DND-41 (cell line): ENCODE measurements at regions not wholly inside any gene's neighbourhood (a gene's known extent, or its start where the extent isn't known, plus 50 kb on each side); places are given as distances from the start of the nearest gene placed in this dataset.

Source experiments
- ATAC-seq: fragments of 200-7000 bp; cut with Tn5 transposase; 3 replicates; pipeline ENCODE4 v1.9.1; 2021; ENCODE audit warnings: low read depth; ENCODE audit not compliant: insufficient read depth
- DNase-seq: peaks from one replicate; pipeline ENCODE4 v3.0.0-alpha.2; 2020
- H2AFZ ChIP-seq: 2 replicates; pipeline ENCODE4 v1.6.0; 2012; ENCODE audit warnings: low read depth, low read length
- H3K27ac ChIP-seq: 2 replicates; pipeline ENCODE4 v1.5.1; 2012; ENCODE audit warnings: low read length, inconsistent platforms
- H3K27me3 ChIP-seq: fragments of 200-600 bp; sonication (generic); 2 replicates; pipeline ENCODE4 v1.6.0; 2012; ENCODE audit warnings: low read length, mild to moderate bottlenecking, inconsistent platforms; ENCODE audit not compliant: insufficient read depth, poor library complexity
- H3K36me3 ChIP-seq: 2 replicates; pipeline ENCODE4 v1.5.1; 2012; ENCODE audit warnings: low read length, inconsistent platforms; ENCODE audit not compliant: insufficient read depth
- H3K4me1 ChIP-seq: 2 replicates; pipeline ENCODE4 v1.5.1; 2012; ENCODE audit warnings: mild to moderate bottlenecking, low read length; ENCODE audit not compliant: insufficient read depth
- H3K4me2 ChIP-seq: 2 replicates; pipeline ENCODE4 v1.6.0; 2012; ENCODE audit warnings: mild to moderate bottlenecking, moderate library complexity, low read length, inconsistent platforms; ENCODE audit not compliant: insufficient read depth
- H3K4me3 ChIP-seq, 2 experiments: fragments of 200-600 bp in 1 of 2; shearing (Covaris generic) in 1 of 2; 2 replicates each; pipeline ENCODE4 v1.5.1; 2012 to 2016; ENCODE audit warnings: inconsistent platforms in 2 of 2, low read length in 2 of 2, mild to moderate bottlenecking in 2 of 2, low read depth in 1 of 2, moderate library complexity in 1 of 2
- H3K79me2 ChIP-seq: 2 replicates; pipeline ENCODE4 v1.6.0; 2012; ENCODE audit warnings: low read length, inconsistent platforms; ENCODE audit not compliant: insufficient read depth
- H3K9ac ChIP-seq: 2 replicates; pipeline ENCODE4 v1.6.0; 2012; ENCODE audit warnings: low read depth, mild to moderate bottlenecking, inconsistent platforms, low read length, moderate library complexity
- H3K9me3 ChIP-seq: 2 replicates; pipeline ENCODE4 v1.5.1; 2012; ENCODE audit warnings: low read length, moderate library complexity, mild to moderate bottlenecking, inconsistent platforms; ENCODE audit not compliant: insufficient read depth, severe bottlenecking
- H4K20me1 ChIP-seq: 2 replicates; pipeline ENCODE4 v1.6.0; 2012; ENCODE audit warnings: low read length; ENCODE audit not compliant: insufficient read depth
- CTCF ChIP-seq: IDR thresholded peaks from 2 replicates; pipeline ENCODE4 v1.5.1; 2012; ENCODE audit warnings: borderline replicate concordance, low read length, moderate library complexity, mild to moderate bottlenecking; ENCODE audit not compliant: poor library complexity, severe bottlenecking; ENCODE audit errors: extremely low read depth
- EZH2 ChIP-seq: IDR thresholded peaks from 3 replicates; pipeline ENCODE4 v1.6.1; 2012; ENCODE audit warnings: borderline replicate concordance, low read depth, mild to moderate bottlenecking, moderate library complexity, low read length, inconsistent platforms; ENCODE audit not compliant: severe bottlenecking

GRCh38 chr2:215693193-215693998 lies 257.5 kb upstream of the FN1 start:
- H3K79me2 ChIP-seq = no peaks in the 10 kb centered on the region
- TF ChIP-seq EZH2 = no peak
- no peak for TF ChIP-seq CTCF
- H3K4me2 ChIP-seq = no peak overlapping the region
- H3K36me3 ChIP-seq = no peaks in the 10 kb centered on the region
- peaks cover 7% of the 10 kb centered on the region for H3K27me3 ChIP-seq
- H4K20me1 ChIP-seq = no peaks in the 10 kb centered on the region
- no peak overlapping the region for H3K27ac ChIP-seq
- no peak overlapping the region for H3K4me3 ChIP-seq
- no peaks in the 10 kb centered on the region for H3K4me1 ChIP-seq
- peaks cover 2% of the 10 kb centered on the region for H3K9me3 ChIP-seq
- ATAC-seq = no peak
- no peak overlapping the region for H3K9ac ChIP-seq
- no peak overlapping the region for H2AFZ ChIP-seq
- no peak for DNase-seq

- no peak for ATAC-seq
- H3K4me1 ChIP-seq = no peaks in the 10 kb centered on the region
- DNase-seq = no peak
- TF ChIP-seq CTCF = no peak
- TF ChIP-seq EZH2 = no peak
- peaks cover 7% of the 10 kb centered on the region for H3K27me3 ChIP-seq
- H4K20me1 ChIP-seq = no peaks in the 10 kb centered on the region
- H3K9ac ChIP-seq = no peak overlapping the region
- H3K4me3 ChIP-seq = no peak overlapping the region
- H3K9me3 ChIP-seq = no peaks in the 10 kb centered on the region
- no peaks in the 10 kb centered on the region for H3K36me3 ChIP-seq
- no peaks in the 10 kb centered on the region for H3K79me2 ChIP-seq
- no peak overlapping the region for H3K4me2 ChIP-seq
- H3K27ac ChIP-seq = no peak overlapping the region
- no peak overlapping the region for H2AFZ ChIP-seq
Measured at GRCh38 chr2:215692387-215693079, 256.7 kb upstream of the FN1 start.

GRCh38 chr2:215691346-215691745 lies 255.5 kb upstream of the FN1 start:
- ATAC-seq (no peak), DNase-seq (no peak)
- Histone ChIP-seq H4K20me1 (no peaks in the 10 kb centered on the region), H3K9me3 (no peaks in the 10 kb centered on the region), H3K4me1 (no peaks in the 10 kb centered on the region), H3K27ac (no peak overlapping the region), H3K4me3 (no peak overlapping the region), H3K36me3 (no peaks in the 10 kb centered on the region), H3K4me2 (no peak overlapping the region), H2AFZ (no peak overlapping the region), H3K27me3 (peaks cover 3% of the 10 kb centered on the region), H3K79me2 (no peaks in the 10 kb centered on the region), H3K9ac (no peak overlapping the region)
- TF ChIP-seq CTCF = no peak
- TF ChIP-seq EZH2 = no peak
